HG03442 (cell line): ENCODE measurements at regions not wholly inside any gene's neighbourhood (a gene's known extent, or its start where the extent isn't known, plus 50 kb on each side); places are given as distances from the start of the nearest gene placed in this dataset.
"Not testable (repeated sequence)": the region's sequence is repeated elsewhere in the genome, so short reads cannot be mapped to it uniquely, and the experiment has no call there.

Experiments used
- ATAC-seq: cut with Tn5 transposase; IDR thresholded peaks from one replicate; pipeline ENCODE4 v1.9.1; 2021; ENCODE audit warnings: mild to moderate bottlenecking, moderate library complexity; ENCODE audit not compliant: unreplicated experiment

DNA sequence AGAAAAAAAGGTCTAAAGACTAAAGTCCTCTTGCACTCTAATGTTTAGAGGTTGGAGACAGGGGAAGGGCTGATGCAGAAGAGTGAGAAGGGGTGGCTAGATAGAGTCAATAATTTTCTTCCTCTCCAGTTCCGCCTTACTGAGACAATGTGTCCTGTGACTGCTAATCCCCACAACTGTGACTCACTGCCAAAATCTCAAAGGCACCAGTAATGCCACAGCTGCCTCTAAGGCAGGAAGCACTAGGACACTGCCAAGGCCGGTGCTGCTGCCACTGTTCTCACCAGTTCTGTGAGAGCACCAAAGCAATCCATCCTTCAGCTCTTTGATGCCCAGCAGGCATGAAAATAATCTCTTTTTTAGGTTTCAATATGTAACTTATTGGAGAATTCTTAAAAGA lies 701.9 kb upstream of the MAP3K7 start:
- ATAC-seq, result no peak

DNA sequence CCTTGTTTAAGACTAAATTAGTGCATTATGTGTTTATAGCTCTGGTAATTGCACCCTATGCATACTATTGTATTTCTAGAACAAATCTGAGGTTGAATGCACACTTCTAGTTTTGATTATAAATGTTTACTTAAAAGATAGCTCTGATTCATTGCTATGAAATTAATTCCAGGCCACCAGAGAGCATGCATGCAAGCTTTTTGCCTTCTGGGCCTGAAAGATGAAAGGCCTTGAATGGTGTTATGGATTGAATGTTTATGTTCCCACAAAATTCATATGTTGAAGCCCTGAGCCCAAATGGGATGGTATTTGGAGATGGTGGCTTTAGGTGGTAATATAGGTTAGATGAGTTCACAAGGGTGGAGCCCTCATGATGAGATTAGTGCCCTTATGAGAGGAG lies 695.0 kb upstream of the MAP3K7 start:
- no peak for ATAC-seq

DNA sequence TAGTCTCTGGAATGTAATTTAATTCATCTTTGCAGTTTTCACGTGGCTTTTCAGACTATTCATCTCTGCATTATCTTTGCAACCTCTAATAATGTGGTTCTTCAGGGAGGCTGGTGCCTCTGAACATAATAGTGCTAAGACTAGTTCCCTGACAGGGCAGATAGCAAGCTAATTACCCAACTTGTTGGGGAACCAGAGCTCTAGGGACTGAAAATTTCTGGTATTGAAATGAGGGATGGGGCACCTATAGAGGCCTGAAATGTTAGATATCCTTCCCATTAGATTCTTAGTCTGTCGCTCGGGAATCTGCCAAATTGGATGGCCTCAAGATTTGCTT lies 693.6 kb upstream of the MAP3K7 start:
- no peak for ATAC-seq

DNA sequence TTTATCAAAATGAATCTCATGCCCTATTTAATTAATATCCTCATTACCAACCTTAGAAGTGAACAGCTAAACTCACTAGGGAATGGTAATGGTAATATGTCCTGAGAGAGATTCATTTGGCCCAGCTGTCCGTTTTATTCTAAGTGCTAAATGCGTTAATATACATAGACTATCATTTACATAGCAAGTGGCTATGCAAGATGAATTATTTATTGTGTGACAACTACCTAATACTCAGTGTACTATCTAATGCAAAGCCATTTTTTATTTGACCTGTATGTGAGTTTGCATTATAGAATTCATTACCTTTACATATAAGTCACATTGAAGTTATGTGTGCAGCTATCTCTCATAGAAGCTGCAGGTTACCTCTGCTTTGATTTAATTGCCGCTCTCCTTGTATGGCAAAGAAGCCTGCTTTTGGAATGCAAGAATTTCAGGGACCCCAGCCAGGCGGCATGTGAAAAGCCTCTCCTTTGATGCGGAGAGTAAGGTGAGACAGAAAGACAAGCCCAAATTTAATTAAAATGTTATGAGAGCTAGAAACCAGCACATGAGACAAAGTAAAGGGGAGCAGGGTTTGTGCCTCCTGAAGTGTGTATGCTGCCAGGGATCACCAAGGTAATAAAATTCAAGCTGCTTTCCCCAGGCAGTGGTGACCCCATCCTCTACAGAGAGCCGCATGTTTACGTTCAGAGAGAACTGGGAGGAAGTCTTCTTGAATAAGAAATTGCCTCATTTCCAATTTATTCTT lies 693.0 kb upstream of the MAP3K7 start:
- no peak for ATAC-seq

DNA sequence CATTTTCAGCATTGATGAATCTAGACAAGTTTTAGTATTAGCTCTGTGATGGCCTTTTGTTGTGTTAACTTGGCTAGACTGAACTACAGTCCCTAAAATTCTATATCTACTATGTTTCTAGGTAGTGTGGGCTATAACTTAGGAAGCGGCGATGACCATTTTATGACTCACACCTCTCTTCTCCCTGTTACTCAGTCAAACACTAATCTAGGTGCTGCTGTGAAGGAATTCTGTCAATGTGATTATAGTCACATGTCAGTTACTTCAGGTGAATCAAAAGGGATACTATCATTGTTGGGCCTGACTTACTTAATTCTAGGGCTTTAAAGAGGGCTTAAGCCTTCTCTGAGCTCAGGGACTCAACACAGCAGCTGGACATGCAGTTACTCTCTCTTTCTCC lies 691.5 kb upstream of the MAP3K7 start:
- no peak for ATAC-seq

DNA sequence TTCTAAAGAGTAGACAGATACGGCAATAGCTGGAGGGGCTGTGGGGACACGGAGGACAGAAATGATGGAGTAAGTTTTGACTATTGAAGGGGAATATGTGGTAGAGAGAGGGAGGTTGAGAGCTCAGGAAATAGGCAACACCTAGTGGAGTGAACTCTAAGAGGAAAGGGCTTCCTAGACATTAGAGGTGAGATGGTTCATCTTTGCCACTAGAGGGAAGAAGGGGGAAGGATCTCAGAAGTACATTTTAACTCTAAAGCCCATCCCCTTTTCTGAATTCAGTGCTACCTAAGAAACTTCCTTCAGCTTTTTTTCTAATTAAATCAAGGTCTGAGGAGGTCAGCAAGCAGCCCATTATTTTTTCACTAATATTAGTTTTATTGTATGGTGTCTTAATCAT lies 689.4 kb upstream of the MAP3K7 start:
- ATAC-seq, result no peak

DNA sequence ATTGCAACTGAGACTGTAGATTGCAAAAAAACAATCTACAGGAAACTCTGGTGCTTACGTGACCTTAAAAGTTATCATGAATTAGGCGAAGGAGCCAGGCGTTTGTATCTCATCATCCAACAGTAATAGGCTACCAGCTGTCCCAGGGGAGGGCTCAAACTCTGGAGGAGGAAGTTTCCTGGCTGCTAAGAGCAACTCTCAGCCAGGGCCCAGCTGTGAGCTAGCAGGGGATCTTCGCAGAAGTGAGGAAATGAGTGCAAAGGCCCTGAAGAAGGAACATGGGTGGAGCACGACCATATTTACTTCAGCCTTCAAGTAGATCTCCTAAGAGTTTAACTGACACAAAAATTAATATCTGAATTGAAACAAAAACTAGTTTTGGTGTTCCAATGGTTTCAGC lies 686.9 kb upstream of the MAP3K7 start:
- ATAC-seq, result no peak

DNA sequence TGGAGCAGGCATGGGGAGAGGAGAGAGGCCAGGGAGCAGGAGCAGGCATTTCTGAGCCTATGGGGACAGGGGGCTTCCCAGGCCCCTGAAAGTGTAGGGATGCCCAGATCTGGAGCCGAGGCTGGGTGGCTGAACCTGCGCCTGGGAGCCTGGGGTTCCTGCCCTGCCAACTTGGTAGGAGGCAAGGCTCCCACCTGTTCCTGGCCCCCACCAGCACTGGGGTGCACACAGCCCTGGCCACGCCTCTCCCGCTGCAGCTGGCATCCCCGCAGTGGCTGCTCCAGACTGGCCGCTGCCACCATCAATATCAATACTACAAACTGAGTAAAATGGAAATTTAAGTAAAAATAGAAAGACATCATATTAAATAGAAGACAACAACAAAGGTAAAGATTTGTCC lies 684.9 kb upstream of the MAP3K7 start:
- ATAC-seq, result no peak

DNA sequence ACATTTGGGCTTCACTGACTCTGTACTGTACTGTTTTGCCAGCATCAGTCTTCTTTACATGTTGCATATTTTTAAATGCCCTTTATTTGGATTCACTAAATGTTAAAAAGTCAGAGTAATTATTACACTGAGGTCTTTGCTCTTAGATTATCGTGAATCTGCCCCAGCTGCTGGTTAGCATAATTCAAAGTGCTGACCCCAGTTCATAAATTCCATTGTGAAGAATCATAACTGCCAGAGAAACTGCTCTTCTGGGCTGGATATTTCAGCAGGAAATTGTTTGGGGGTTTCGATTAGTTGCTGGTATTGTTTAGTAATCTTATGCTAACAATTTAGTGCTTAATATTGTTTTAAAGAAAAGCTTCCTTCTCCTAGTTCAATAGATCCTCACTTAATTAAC lies 682.1 kb upstream of the MAP3K7 start:
- ATAC-seq, result no peak

DNA sequence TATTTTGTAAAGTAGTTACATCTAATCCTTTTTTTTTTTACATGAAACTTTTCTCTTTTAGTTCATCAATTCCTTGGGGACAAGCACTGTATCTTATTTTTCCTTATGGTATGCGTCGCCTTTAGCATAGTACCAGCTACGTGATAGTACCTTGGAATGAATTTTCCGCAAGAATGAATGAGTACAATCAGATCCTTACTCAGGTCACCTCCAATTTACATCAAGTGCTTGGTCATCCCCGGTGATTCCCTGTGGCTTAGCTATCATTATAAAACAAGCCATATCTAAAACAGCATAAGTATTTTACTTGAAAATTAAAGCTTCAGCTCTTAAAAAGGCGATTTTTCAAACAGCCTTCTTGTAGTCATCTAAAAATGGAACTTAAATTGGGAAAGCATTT lies 680.4 kb upstream of the MAP3K7 start:
- ATAC-seq, result no peak

DNA sequence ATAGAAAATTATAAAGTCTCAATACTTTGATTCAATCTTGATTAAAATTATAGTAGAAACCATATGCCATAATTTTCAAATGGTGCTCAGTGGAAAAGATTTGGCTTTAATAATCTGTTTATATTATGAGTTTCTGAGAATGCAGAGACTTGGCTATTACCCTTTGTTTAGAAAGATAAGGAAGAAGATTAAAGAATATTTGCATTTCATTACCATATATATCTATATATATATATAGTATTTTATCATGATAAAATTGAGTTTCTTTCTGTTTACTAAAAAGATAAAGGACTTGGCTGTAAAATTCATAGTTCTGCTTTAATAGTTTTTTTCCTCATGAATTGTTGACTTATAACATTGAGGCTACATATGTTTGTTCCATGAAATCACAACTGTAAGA lies 679.3 kb upstream of the MAP3K7 start:
- ATAC-seq, result no peak

DNA sequence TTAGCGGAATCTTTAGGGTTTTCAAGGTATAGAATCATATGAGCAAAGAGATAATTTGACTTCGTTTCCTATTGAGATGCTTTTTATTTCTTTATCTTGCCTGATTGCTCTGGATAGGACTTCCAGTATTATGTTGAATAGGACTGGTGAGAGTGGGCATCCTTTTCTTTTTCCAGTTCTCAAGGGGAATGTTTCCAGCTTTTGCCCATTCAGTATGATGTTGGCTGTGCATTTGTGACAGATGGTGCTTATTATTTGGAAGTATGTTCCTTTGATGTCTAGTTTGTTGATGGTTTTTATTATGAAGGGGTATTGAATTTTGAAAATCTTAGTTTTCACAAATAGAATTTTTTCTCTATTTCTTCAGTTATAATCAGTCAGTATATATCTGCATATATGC lies 656.6 kb upstream of the MAP3K7 start:
- ATAC-seq, result no peak

DNA sequence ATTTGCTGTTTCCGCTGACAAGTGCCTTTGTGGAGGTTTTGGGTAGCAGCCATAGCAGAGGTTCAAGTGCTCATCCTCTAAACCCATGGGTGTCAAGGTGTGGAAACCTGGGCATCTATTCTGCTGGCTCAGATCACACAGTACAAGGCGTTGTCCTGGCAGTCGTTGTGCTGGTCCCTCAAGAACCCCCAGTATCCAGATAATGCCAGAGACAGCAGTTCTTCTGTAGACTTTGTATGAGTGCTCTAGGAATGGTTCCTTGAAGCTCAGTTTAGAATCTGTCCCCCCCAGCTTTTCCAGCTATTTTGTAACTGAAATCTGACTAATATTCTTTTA lies 655.7 kb upstream of the MAP3K7 start:
- ATAC-seq, result no peak

DNA sequence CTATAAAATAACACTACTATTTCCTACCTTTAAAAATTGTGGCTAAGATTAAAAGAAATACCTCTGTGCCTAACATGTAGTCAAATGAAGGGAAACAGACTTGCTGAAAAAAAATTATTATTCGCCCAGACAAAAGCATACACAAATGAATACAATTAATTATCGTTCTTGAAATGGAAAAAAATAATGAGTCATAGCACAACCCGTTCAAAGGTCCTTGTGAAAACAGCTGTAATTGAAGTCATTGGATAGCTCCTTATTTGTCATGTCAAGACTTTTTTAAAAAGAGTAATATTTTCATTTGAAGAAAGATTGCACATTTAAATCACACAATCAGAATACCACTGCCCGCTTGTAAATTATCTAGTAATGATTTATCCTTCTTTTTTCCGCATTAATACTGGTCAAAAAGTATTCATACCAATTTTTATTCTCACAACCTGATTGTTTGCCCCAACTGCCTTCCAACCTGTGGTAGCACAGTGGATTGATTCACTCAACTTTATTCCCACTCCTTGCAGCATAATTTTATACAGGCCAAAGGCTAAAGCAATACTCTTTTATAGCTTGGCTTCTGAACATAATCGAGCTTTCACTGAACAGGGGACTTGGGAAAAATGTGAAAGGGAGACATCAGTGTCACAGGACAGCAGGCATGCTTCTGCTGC lies 655.2 kb upstream of the MAP3K7 start:
- no peak for ATAC-seq

DNA sequence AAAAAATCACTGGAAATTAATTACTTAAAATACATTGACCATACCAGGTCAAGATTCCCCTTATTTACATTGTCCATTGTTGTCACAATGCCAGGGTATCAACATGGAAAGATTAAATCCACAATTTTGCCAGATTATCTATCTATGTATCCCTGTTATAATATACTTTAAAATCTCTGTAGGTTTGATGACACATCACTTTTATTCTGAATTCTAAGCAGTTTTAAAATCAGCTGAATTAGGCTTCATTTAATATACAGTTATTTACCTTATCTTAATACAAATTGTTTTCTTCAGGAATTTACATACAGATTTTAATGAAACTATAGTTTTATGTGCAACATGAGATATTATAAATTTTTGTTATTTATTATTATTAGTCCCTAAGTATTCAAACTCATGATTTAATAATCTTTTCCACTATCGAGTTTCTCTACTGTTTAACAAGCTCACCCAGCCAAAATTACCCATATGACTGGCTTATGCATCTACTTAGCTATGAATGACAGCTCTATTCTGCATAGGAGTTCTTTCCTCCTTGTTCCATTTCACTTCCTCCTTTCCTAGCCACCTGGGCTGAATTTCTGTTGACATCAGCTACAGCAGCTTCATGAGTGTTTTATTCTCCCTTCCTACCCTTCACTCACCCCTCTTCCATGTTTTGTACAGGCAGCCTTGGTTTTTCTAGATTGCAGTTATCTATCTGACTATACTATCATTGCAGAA lies 654.2 kb upstream of the MAP3K7 start:
- ATAC-seq, result peak; percentile 62

DNA sequence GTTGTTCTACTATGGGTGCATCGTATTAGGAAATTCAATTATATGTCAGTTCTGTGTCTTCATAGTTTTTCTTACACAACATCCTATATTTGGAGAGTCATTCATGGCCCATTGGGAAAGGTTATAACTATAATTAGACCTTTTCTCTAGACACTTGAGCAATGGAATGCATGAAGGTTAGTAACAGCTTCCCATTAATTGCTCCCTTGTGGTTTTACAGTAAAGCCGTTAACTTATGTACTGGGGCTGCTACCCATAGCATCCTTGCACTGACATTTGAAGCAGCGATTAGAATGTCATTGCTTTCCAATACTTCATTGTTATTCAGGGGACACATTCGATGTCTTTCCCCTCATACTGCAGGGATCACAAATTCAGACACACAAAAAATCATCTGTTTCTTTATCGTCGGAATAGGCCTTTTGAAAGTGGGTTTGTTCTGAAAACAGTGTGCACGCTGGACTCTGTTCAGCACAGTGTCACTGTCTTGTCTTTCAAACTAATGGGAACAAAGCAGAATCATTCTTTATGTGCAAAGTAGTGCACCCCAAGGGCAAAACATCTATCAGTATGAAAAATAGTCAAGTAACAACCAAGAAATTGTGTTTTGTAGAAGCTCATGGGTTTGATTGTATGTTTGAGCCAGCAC lies 634.3 kb upstream of the MAP3K7 start:
- no peak for ATAC-seq

DNA sequence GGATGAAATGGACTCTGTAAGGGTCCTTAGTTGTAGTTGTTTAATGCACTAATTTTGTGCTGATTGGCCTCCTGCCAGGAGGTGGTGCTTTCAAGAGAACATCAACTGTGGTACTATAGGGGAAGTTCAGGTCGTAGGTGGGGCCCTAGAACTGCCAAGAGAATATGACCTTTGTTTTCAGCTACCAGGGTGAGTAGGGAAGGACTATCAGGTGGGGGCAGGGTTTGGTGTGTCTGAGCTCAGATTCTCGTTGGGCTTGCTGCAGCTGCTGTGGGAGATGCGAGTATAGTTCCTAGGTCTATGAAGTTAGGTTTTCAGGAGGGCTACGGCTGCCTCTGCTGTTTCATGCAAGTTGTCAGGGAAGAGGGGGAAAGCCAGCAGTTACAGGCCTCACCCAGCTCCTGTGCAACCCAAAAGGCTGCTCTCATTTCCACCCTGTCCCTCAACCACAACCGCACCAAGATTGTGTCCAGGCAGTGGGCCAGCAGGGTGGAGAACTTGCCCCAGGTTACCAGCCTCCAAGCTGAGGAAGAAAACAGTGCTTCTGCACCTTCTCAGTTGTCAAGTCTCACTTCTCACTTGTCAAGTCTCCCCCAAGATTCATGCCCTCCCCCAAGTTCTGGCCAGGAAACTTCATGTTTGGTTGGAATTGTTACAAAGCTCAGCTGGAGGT lies 626.5 kb upstream of the MAP3K7 start:
- ATAC-seq, result no peak

DNA sequence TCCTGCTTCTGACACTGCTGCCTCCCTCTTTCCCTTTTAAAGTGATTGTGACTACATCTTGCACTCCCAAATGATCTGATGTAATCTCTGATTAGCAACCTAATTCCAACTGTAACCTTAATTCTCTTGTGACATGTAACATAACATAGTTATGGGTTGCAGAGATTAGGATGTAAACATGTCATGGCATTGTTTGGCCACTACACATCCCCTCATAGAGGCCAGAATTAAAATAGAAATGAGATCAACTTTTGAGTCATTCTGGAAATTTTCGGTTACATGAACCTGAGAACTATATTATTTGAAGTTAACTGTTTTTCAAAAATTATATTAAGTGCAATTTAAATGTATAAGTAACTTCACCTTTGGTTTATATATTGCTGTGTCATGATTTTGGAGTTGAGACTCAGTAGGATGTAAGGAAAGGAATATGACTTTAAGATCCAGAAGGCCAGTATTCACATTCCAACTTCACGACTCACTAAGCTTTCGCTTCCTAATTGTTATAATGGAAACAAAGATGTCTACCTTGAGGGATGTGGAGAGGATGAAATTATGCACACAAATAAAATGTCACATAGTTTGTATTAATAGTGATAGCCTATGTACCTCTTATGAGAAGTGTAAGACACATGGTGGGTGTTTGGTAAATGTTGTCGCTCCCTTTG lies 611.9 kb upstream of the MAP3K7 start:
- peak; percentile 38 for ATAC-seq

DNA sequence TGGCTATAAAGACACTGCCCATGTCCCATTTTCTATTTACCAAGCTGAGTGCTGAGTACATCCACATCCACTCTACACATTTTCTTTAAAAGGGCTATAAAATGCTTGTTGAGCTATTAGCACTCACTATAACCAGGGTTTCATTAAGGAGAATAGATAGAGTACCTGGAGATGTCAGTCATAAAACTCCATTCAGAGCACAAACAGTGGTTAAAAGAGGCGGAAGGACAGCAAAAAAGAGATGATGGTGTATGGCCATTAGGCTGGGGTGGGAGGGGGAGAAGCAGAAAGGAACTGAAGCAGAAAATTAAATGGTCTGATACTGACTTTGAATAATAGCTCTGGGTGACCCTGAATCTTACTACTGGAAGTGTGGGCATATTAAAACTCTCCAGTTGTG lies 609.9 kb upstream of the MAP3K7 start:
- ATAC-seq, result no peak

DNA sequence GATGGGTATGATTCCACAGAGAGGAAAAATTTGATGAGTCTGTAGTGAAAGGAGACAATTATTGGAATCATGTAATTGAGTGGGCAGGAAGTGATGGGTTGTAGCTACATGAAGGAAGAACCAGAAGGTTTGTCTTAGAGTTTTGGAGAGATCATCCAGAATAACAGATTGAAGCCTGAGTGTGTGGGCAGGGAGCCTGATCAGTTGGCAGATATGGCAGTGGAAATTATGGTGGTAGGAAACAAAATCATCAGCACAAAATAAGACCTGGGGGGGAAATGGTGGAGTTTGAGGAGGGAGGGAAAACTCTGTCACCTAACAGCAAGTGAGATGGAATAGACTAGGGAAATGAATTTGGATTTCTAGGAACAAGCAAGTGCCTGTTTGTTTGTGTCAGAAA lies 606.6 kb upstream of the MAP3K7 start:
- ATAC-seq, result no peak

DNA sequence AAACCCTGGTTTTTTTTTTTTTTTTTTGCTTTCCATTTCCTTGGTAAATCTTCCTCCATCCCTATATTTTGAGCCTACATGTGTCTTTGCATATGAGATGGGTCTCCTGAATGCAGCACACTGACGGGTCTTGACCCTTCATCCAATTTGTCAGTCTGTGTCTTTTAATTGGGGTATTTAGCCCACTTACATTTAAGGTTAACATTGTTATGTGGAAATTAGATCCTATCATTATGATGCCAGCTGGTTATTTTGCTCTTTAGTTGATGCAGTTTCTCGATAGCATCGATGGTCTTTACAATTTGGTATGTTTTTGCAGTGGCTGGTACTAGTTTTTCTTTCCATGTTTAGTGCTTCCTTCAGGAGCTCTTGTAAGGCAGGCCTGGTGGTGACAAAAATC lies 603.2 kb upstream of the MAP3K7 start:
- ATAC-seq, result not testable (repeated sequence)
